Muscle layer of colon (tissue), 2 donors: ENCODE measurements at regions not wholly inside any gene's neighbourhood (a gene's known extent, or its start where the extent isn't known, plus 50 kb on each side); places are given as distances from the start of the nearest gene placed in this dataset.

Source experiments
- H3K27ac ChIP-seq: one replicate; pipeline ENCODE4 v1.7.0; 2013; ENCODE audit warnings: low read depth, mild to moderate bottlenecking, low read length, moderate library complexity
- H3K27me3 ChIP-seq, 2 donors: one replicate each; pipeline ENCODE4 v1.7.0; 2013; ENCODE audit warnings: low read length in 2 of 2, mild to moderate bottlenecking in 2 of 2; ENCODE audit not compliant: insufficient read depth in 2 of 2, control insufficient read depth in 1 of 2
- H3K36me3 ChIP-seq: one replicate; pipeline ENCODE4 v1.7.0; 2013; ENCODE audit warnings: mild to moderate bottlenecking, low read length; ENCODE audit not compliant: insufficient read depth
- H3K4me1 ChIP-seq: one replicate; pipeline ENCODE4 v1.7.0; 2013; ENCODE audit warnings: mild to moderate bottlenecking, low read length; ENCODE audit not compliant: insufficient read depth
- H3K4me3 ChIP-seq, 2 donors: one replicate each; pipeline ENCODE4 v1.7.0; 2013; ENCODE audit warnings: low read length in 2 of 2, low read depth in 1 of 2, mild to moderate bottlenecking in 1 of 2, moderate library complexity in 1 of 2
- H3K9ac ChIP-seq: one replicate; pipeline ENCODE4 v1.7.0; 2013; ENCODE audit warnings: low read length
- H3K9me3 ChIP-seq: one replicate; pipeline ENCODE4 v1.7.0; 2013; ENCODE audit warnings: mild to moderate bottlenecking, low read length
- donor health status: abdominal sarcoma.
- donor health status: Adenocarcinoma of cecum.

- no peaks in the 10 kb centered on the region for H3K27me3 ChIP-seq
- H3K9me3 ChIP-seq: no peaks in the 10 kb centered on the region
- H3K4me1 ChIP-seq: peaks cover 6% of the 10 kb centered on the region
- no peak overlapping the region for H3K4me3 ChIP-seq
- H3K9ac ChIP-seq: no peak overlapping the region
- no peak overlapping the region for H3K27ac ChIP-seq
- H3K36me3 ChIP-seq: no peaks in the 10 kb centered on the region
These were observed 155.9 kb upstream of the RASGEF1B start for GRCh38 chr4:81627590-81627989.

- Histone ChIP-seq H3K27me3 (no peaks in the 10 kb centered on the region), H3K9ac (no peak overlapping the region), H3K4me3 (no peak overlapping the region), H3K4me1 (peaks cover 5% of the 10 kb centered on the region), H3K27ac (no peak overlapping the region), H3K9me3 (no peaks in the 10 kb centered on the region), H3K36me3 (no peaks in the 10 kb centered on the region)
These were observed 155.1 kb upstream of the RASGEF1B start for GRCh38 chr4:81626851-81627250.

- no peak overlapping the region for H3K27ac ChIP-seq
- no peaks in the 10 kb centered on the region for H3K9me3 ChIP-seq
- no peaks in the 10 kb centered on the region for H3K36me3 ChIP-seq
- no peaks in the 10 kb centered on the region for H3K27me3 ChIP-seq
- no peaks in the 10 kb centered on the region for H3K4me1 ChIP-seq
- no peak overlapping the region for H3K9ac ChIP-seq
- H3K4me3 ChIP-seq: no peak overlapping the region
These were observed 154.0 kb upstream of the RASGEF1B start for GRCh38 chr4:81625422-81626417.

DNA sequence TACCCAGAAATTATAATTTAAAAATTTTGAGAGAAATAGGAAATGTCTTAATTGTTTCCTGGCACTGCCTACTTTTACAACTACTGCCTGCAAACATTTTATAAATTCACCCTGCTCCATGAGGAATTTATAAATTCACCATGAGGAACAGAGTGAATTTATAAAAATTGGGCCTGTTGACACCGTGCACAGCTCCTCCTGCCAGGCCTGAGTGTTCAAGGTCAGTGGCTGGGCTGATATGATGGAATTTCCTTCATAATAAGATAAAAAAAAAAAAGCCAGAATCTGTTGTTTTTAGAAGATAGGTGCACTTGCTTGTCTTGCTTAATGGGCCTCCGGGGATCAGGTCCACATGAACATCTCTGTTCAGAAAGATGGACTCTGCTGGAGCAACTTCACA lies 151.7 kb upstream of the RASGEF1B start:
- Histone ChIP-seq H3K9me3 (no peaks in the 10 kb centered on the region), H3K4me1 (no peaks in the 10 kb centered on the region), H3K9ac (no peak overlapping the region), H3K4me3 (no peak overlapping the region), H3K36me3 (no peaks in the 10 kb centered on the region), H3K27me3 (no peaks in the 10 kb centered on the region), H3K27ac (no peak overlapping the region)

- no peaks in the 10 kb centered on the region for H3K9me3 ChIP-seq
- H3K27me3 ChIP-seq: no peaks in the 10 kb centered on the region
- H3K36me3 ChIP-seq: no peaks in the 10 kb centered on the region
- no peak overlapping the region for H3K4me3 ChIP-seq
- no peak overlapping the region for H3K9ac ChIP-seq
- H3K4me1 ChIP-seq: no peaks in the 10 kb centered on the region
- H3K27ac ChIP-seq: no peak overlapping the region
These were observed 150.9 kb upstream of the RASGEF1B start for GRCh38 chr4:81622474-81623184.

GRCh38 chr4:81622028-81622427 lies 150.3 kb upstream of the RASGEF1B start:
- H3K9me3 ChIP-seq: no peaks in the 10 kb centered on the region
- H3K4me1 ChIP-seq: no peaks in the 10 kb centered on the region
- H3K4me3 ChIP-seq: no peak overlapping the region
- H3K27ac ChIP-seq: no peak overlapping the region
- H3K36me3 ChIP-seq: no peaks in the 10 kb centered on the region
- no peak overlapping the region for H3K9ac ChIP-seq
- no peaks in the 10 kb centered on the region for H3K27me3 ChIP-seq

DNA sequence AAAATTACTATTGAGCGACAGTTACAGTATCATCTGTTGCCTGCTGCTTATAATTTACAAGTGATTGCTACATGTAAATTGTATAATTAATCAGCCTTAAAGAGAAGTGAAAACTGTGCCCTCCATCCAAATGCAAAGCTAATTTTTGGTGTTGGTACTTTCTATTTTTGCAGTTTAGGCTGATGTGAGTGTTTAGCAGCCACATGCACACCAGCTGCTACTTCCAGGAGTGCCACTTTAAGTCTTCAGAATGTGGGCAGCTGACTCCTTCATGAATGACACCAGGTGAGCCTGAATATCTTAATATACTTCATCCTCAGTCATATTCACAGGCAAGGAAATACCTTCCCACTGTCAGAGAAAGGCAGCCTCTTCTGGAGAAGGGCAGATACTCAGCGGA lies 149.8 kb upstream of the RASGEF1B start:
- no peaks in the 10 kb centered on the region for H3K9me3 ChIP-seq
- no peak overlapping the region for H3K9ac ChIP-seq
- H3K4me3 ChIP-seq: no peak overlapping the region
- no peaks in the 10 kb centered on the region for H3K36me3 ChIP-seq
- H3K4me1 ChIP-seq: no peaks in the 10 kb centered on the region
- H3K27me3 ChIP-seq: no peaks in the 10 kb centered on the region
- no peak overlapping the region for H3K27ac ChIP-seq

DNA sequence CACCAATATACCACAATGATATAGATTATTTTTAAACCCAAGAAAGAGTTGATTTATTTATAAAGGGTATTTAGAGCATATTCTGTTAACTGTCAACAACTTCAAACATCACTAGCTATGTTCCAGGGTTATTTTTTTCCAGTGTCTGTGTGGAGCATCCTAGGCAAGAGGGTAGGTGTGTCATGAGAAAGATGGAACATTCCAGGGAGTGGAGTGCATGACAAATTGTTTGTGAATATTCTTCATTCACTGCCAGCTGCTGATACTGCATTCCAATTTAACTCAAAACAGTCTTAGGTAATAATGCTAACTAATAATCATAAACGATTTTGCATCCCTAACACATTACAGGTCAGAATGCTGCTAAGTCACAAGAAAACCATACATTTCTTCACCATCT lies 148.7 kb upstream of the RASGEF1B start:
- no peaks in the 10 kb centered on the region for H3K36me3 ChIP-seq
- no peak overlapping the region for H3K4me3 ChIP-seq
- no peak overlapping the region for H3K27ac ChIP-seq
- no peak overlapping the region for H3K9ac ChIP-seq
- no peaks in the 10 kb centered on the region for H3K27me3 ChIP-seq
- H3K4me1 ChIP-seq: no peaks in the 10 kb centered on the region
- H3K9me3 ChIP-seq: no peaks in the 10 kb centered on the region

GRCh38 chr4:81617545-81617944 lies 145.8 kb upstream of the RASGEF1B start:
- Histone ChIP-seq H3K27ac (no peak overlapping the region), H3K9me3 (no peaks in the 10 kb centered on the region), H3K9ac (no peak overlapping the region), H3K4me1 (no peaks in the 10 kb centered on the region), H3K36me3 (no peaks in the 10 kb centered on the region), H3K4me3 (no peak overlapping the region), H3K27me3 (no peaks in the 10 kb centered on the region)

DNA sequence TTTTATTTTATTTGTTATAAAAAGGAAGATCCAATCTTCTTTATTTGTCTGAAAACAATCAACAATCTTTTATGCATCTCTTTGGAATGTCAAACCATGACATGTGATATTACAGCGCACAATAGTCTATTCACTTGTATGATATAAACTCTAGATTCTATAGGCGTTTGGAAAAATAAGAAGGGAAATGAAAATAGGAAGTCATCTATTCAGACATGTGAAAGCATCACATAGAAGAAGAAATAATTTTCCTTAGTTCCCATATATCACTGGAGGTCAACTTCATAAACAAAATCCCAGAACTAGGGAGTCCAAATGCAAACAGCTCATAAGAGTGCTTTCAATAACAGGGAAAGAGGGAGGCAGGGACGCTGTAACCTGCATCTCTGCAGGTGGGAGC lies 139.5 kb upstream of the RASGEF1B start:
- no peaks in the 10 kb centered on the region for H3K4me1 ChIP-seq
- no peak overlapping the region for H3K27ac ChIP-seq
- no peak overlapping the region for H3K9ac ChIP-seq
- H3K4me3 ChIP-seq: no peak overlapping the region
- H3K36me3 ChIP-seq: no peaks in the 10 kb centered on the region
- no peaks in the 10 kb centered on the region for H3K9me3 ChIP-seq
- H3K27me3 ChIP-seq: no peaks in the 10 kb centered on the region

DNA sequence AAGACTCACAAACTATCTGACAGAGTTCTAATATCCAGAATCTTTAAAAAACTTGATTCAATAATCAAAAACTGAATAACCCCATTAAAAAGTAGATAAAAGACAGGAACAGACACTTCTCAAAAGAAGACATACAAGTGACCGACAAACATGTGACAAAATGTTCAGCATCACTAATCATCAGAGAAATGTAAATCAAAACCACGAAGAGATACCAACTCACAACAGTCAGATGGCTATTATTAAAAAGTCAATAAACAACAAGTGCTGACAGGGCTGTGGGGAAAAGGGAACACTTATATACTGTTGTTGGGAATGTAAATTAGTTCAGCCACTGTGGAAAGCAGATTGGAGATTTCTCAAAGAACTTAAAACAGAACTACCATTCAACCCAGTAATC lies 138.1 kb upstream of the RASGEF1B start:
- Histone ChIP-seq H3K4me3 (no peak overlapping the region), H3K4me1 (no peaks in the 10 kb centered on the region), H3K27me3 (no peaks in the 10 kb centered on the region), H3K27ac (no peak overlapping the region), H3K36me3 (no peaks in the 10 kb centered on the region), H3K9ac (no peak overlapping the region), H3K9me3 (no peaks in the 10 kb centered on the region)
